NCI-H69 (cell line): ENCODE measurements at regions not wholly inside any gene's neighbourhood (a gene's known extent, or its start where the extent isn't known, plus 50 kb on each side); places are given as distances from the start of the nearest gene placed in this dataset.

Source experiments
- DNase-seq: peaks from one replicate; lab custom pipeline; 2025; lab: John Stamatoyannopoulos, UW

DNA sequence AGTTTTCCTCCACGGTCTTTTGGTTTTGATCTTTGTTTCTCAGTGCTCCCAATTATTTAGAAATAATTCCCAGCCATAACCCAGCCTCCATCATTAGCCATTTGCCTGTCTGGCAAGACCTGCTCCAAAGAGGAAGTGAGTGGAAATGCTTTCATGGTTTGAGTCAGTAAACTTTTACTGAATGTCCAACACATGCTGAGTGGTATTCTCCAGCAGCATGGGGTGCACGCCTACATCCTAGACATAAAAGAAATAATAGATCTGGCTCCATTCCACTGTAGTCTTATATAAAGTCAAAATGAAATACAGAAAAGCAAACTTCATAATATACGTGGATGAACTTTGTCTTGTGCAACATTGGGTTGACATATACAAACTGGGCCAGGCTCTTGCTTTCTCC is 757.2 kb downstream of the TLE1 start:
- no peak for DNase-seq

DNA sequence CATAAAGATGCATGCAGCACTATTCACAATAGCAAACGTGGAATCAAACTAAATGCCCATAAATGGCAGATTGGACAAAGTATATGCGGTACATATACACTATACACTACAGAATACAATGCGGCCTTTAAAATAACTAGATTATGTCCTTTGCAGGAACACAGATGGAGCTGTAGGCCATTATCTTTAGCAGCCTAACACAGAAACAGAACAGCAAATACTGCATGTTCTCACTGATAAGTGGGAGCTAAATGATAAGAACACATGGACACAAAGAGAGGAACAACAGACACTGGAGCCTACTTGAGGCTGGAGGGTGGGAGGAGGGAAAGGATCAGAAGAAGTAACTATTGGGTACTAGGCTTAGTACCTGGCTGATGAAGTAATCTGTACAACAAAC is 758.2 kb downstream of the TLE1 start:
- no peak for DNase-seq

DNA sequence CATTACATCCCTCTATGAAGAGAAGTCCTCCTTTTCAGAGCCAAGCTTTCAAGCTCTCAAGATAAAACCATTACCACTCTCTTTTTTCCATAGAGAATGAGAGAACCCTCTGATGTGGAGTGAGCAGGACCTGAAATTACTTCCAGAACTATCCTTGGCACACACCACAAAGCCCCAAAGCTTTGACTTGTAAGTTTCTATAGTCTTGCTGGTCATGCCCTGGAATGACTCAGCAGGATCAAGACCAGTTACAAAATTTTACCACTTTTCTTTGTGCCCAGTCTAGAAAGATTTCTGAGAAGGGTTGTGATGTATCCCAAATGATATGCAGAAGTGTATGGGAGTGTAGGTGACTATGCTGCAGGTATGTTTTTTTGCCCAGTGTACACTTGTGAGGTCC is 760.6 kb downstream of the TLE1 start:
- no peak for DNase-seq

GRCh38 chr9:80926611-80927010 is 762.7 kb downstream of the TLE1 start:
- no peak for DNase-seq

DNA sequence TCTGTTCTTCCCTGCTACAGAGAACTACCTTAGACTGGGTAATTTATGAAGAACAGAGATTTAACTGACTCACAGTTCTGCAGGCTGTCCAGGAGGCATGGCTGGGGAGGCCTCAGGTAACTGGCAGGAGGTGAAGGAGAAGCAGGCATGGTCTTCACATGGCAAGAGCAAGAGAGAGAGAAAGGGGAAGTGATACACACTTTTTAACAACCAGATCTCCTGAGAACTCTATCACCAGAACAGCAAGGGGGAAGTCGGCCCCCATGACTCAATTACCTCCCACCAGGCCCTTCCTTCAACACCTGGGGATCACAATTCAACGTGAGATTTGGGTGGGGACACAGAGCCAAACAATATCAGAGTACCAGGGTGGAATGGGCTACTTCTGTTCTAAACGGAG is 766.8 kb downstream of the TLE1 start:
- no peak for DNase-seq

GRCh38 chr9:80906728-80907127 is 782.6 kb downstream of the TLE1 start:
- no peak for DNase-seq

DNA sequence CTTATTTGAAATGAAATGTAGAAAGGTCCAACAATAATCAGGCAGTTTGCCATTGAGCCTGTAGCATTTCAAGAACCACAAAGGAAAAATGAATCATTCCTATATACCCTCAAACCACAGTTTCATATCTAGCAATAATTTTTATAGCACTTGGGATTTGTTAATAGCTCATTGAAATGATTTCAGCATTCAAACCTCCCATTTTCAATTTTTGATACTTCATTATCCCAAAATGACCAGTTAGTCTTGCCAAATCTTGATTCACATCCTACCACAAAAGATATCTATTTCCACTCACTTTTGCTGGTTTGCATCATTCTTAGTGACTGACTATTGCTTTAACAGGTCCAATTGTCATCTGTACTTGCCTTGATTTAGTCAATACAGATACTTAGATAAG is 790.1 kb downstream of the TLE1 start:
- DNase-seq: no peak

DNA sequence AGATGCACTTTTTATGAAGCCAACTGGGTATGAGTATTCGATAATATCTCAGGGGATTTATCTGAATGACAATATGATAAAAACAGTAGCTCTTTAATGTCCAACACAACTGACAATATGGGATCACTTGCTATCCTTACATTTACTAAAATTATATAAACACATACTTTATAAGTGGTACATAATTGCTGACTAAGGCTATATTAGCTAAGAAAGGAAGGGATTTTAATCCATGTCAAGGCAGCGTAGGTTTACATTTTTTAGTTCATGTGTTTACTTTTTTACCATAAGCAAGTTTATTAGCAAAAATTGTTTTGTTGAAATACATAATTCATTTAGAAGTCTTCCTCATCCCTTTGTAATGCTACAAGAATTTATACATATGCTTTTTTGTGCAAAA is 796.2 kb downstream of the TLE1 start:
- no peak for DNase-seq

- DNase-seq: no peak
These were observed 796.6 kb downstream of the TLE1 start for GRCh38 chr9:80892703-80893102.

DNA sequence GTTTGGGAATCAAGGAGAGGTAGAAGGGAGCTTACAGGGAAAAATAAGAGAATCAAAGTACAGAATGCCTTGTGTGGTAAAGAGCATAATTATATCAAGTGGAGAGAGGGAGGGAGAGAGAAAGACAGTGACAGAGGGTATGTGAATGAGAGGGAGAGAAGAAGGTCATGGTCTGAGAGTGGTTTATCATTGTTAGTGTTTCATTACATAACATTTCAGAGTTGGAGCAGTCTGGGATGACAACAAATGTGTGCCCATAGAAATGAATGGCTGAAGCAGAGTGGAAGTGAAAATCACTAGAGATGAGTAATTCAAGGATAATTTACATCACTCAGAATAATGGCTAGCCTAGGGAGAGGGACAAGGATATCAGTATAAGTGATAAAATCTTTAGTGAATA is 799.2 kb downstream of the TLE1 start:
- no peak for DNase-seq

- peak; percentile 4 for DNase-seq
These were observed 803.5 kb downstream of the TLE1 start for GRCh38 chr9:80885894-80886293.

DNA sequence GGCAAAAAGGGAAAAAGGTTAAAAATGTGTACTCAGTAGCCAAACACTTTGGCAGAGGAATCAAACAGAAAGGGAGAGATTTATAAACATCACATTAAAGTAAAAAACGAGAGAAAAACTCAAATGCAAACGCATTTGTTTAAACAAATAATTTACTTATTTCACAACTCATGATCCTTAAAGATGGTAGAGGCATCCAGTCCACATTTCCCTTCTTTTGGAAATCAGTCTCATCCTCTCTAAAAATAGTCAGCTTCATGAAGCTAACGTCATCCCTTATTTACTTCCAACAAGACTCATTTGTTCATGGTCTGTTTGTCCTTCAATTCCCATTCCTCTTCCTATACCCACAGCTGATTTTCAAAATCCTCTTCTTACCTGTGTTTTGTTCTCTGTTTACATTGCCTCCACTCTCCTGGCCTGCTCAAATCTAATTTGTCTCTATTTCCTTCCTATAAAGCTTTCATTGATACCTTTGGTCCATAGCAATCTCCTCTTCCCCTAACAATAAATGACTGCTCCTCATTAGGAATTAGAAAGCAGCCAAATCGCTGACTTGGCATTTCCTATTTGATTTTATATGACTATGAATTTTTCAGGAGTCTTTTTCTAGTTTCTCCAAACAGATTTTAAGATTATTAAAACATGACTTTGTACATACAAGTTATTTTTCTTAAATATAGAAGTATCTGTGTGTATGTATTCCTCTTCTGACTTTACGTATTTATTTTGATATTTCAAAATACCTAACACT is 805.3 kb downstream of the TLE1 start:
- DNase-seq: no peak

DNA sequence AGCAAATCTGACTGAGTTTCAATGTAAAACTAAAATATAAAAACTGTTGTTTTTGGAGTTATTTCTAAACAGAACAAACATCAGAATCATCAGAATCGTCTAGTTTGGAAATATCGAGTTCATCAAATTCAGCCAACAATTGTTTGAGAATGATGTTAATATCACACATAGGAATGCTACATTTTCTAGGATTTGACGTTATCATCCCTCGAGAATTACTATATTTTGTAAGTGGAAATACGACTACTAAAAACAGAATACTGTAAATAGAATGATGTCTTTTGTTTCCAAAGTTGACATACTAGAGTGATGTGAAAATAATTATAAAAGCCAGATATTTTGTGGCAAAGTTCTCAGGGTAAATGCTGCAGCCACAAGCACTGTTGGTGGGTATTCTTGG is 805.9 kb downstream of the TLE1 start:
- DNase-seq: no peak

- no peak for DNase-seq
These were observed 807.4 kb downstream of the TLE1 start for GRCh38 chr9:80881940-80882339.

GRCh38 chr9:80881320-80881719 is 808.0 kb downstream of the TLE1 start:
- DNase-seq: no peak

GRCh38 chr9:80878556-80878955 is 810.8 kb downstream of the TLE1 start:
- DNase-seq: no peak

DNA sequence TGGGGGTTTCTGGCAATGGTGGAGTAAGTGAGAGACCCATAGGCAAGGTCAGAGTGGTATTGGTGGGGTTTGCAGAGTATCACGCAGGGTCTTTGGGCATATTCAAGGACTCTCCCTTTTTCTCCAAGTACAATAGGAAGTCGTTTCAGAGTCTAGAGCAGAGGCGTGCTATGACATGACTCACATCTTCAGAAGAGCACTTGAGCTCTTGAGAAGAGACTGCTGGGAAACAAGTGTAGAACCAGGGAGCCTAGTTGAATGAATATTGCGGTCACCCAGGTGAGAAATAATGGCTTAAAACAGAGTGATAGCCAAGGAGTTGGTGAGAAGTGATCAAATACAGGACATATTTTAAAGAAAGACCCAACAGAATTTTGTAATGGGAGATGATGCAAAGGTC is 813.4 kb downstream of the TLE1 start:
- DNase-seq: no peak

- no peak for DNase-seq
These were observed 815.1 kb downstream of the TLE1 start for GRCh38 chr9:80874276-80874675.

DNA sequence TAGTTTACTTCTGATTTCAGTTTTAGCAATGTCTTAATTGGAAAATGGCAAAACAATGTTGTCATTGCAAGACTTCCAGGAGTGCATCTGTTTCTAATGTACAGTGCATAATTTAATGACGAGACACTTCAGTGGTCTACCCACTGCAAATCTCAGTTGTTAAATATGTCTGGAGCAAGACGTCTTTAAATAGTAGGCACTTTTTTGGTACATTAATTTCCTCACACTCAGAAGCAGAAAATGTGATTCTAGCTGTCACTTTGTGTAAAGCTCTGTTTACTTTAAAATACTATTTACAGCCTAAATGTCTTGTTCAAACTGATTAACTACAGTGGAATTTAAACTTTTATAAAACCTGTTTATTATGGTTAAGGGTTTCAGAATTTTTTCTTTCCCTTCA is 815.5 kb downstream of the TLE1 start:
- no peak for DNase-seq

DNA sequence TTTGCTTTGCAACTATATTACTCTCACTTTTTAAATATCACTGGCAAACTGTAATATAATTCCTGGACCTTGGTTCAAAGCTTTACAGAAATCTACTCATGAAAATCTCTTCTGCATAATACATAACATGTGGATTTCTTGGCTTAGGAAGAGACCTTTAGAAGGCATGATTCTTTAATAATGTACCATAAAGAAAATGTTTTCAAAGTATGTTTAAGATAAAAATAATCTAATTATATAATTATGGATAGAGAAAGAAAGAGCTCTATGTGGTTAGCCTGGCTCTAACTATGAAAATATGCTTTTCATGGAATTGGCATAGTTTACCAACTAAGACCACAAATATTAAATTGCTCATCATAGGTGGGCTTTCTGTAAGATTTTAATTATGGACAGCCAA is 817.8 kb downstream of the TLE1 start:
- no peak for DNase-seq

DNA sequence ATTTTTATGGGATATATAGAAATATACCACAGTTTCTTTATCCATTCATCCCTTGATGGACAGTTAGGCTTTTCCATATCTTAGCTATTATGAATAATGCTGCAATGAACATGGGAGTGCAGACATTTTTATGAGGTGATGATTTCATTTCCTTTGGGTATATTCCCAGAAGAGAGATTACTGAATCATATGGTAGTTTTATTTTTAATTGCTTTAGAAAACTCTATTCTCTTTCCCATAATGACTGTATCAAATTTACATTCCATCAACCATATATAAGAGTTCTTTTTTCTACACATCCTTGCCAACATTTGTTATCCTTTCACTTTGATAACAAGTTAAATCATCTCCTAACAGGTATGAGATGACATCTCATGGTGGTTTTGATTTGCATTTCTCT is 821.6 kb downstream of the TLE1 start:
- DNase-seq: no peak

- DNase-seq: no peak
These were observed 822.6 kb downstream of the TLE1 start for GRCh38 chr9:80866576-80867227.

DNA sequence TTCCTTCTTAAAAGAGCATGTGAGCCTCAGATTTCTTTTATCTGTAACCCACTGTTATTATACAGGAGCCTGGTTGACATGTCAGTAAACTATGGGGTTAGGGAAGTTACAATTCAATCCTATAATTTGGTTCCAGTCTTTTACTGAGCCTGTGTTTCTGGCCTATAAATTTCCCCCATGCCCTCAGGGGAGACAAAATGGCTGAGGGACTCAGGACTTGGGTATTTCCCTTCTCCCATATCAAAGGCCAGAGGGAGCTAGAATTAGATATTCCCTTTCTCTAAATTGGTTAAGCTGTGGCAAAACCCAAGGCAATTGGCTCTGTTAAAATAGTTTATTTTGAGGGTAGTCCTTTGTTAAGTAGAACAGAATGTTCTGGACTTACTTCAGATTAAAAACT is 823.2 kb downstream of the TLE1 start:
- no peak for DNase-seq

- DNase-seq: no peak
These were observed 846.3 kb downstream of the TLE1 start for GRCh38 chr9:80843028-80843427.
